Right atrium auricular region (tissue), 2 donors: ENCODE measurements at regions not wholly inside any gene's neighbourhood (a gene's known extent, or its start where the extent isn't known, plus 50 kb on each side); places are given as distances from the start of the nearest gene placed in this dataset.

Experiments used
- DNase-seq: peaks from one replicate; pipeline ENCODE4 v3.0.0-alpha.2; 2019; ENCODE audit warnings: low spot score
- H3K27ac ChIP-seq, 2 donors: fragments of 200-600 bp; sonication (generic); 1 replicate in 1 of 2; 2 replicates in 1 of 2; pipeline ENCODE4 v1.5.1; 2016 to 2019
- H3K27me3 ChIP-seq, 2 donors: fragments of 200-600 bp; sonication (generic); one replicate each; pipeline versions ENCODE4 v1.5.1 to v1.6.0; 2017 to 2019
- H3K36me3 ChIP-seq: fragments of 200-600 bp; sonication (generic); one replicate; pipeline ENCODE4 v1.5.1; 2016
- H3K4me1 ChIP-seq, 2 donors: fragments of 200-600 bp; sonication (generic); one replicate each; pipeline versions ENCODE4 v1.5.1 to v1.6.0; 2017 to 2019
- H3K4me3 ChIP-seq, 2 donors: fragments of 200-600 bp; sonication (generic); 1 replicate in 1 of 2; 2 replicates in 1 of 2; pipeline ENCODE4 v1.5.1; 2017 to 2019; ENCODE audit warnings: mild to moderate bottlenecking in 1 of 2, moderate library complexity in 1 of 2
- H3K9me3 ChIP-seq, 2 donors: fragments of 200-600 bp; sonication (generic); one replicate each; pipeline ENCODE4 v1.5.1; 2019
- CTCF ChIP-seq, 2 donors: fragments of 200-600 bp; sonication (generic); IDR thresholded peaks; one replicate each; pipeline ENCODE4 v1.5.1; 2019; ENCODE audit warnings: antibody characterized with exemption in 2 of 2

GRCh38 chr18:24843123-24843522 is 382.7 kb downstream of the HRH4 start:
- no peaks in the 10 kb centered on the region for H3K36me3 ChIP-seq
- H3K9me3 ChIP-seq = no peaks in the 10 kb centered on the region
- no peak for TF ChIP-seq CTCF (IDR thresholded peaks at IDR 0.05)
- no peak overlapping the region for H3K4me3 ChIP-seq
- no peak overlapping the region for H3K27ac ChIP-seq
- no peaks in the 10 kb centered on the region for H3K27me3 ChIP-seq
- H3K4me1 ChIP-seq = no peaks in the 10 kb centered on the region
- no peak for DNase-seq

- no peak for DNase-seq
These were observed 385.7 kb downstream of the HRH4 start for GRCh38 chr18:24846138-24846537.

GRCh38 chr18:24850532-24850931 is 390.1 kb downstream of the HRH4 start:
- no peak overlapping the region for H3K27ac ChIP-seq
- TF ChIP-seq CTCF (IDR thresholded peaks at IDR 0.05) = no peak
- no peaks in the 10 kb centered on the region for H3K27me3 ChIP-seq
- no peaks in the 10 kb centered on the region for H3K4me1 ChIP-seq
- H3K4me3 ChIP-seq = no peak overlapping the region
- no peaks in the 10 kb centered on the region for H3K9me3 ChIP-seq
- no peaks in the 10 kb centered on the region for H3K36me3 ChIP-seq
- no peak for DNase-seq

More at GRCh38 chr18:24846138-24846537, 385.7 kb downstream of the HRH4 start:
- no peak overlapping the region for H3K27ac ChIP-seq
- H3K4me1 ChIP-seq = no peaks in the 10 kb centered on the region
- no peak overlapping the region for H3K4me3 ChIP-seq
- no peaks in the 10 kb centered on the region for H3K27me3 ChIP-seq
- H3K9me3 ChIP-seq = no peaks in the 10 kb centered on the region
- no peak for TF ChIP-seq CTCF (IDR thresholded peaks at IDR 0.05)
- no peaks in the 10 kb centered on the region for H3K36me3 ChIP-seq

GRCh38 chr18:24853076-24853475 is 392.6 kb downstream of the HRH4 start:
- Histone ChIP-seq H3K4me3 (no peak overlapping the region), H3K4me1 (no peaks in the 10 kb centered on the region), H3K36me3 (no peaks in the 10 kb centered on the region), H3K27me3 (no peaks in the 10 kb centered on the region), H3K9me3 (no peaks in the 10 kb centered on the region), H3K27ac (no peak overlapping the region)
- DNase-seq = no peak
- TF ChIP-seq CTCF (IDR thresholded peaks at IDR 0.05) = no peak

- TF ChIP-seq CTCF (IDR thresholded peaks at IDR 0.05) = no peak
- Histone ChIP-seq H3K9me3 (no peaks in the 10 kb centered on the region), H3K36me3 (no peaks in the 10 kb centered on the region), H3K27ac (no peak overlapping the region), H3K4me1 (no peaks in the 10 kb centered on the region), H3K4me3 (no peak overlapping the region), H3K27me3 (no peaks in the 10 kb centered on the region)
- no peak for DNase-seq
These were observed 400.7 kb downstream of the HRH4 start for GRCh38 chr18:24860978-24861680.
